ENCODE measurements at regions not wholly inside any gene's neighbourhood (a gene's known extent, or its start where the extent isn't known, plus 50 kb on each side); places are given as distances from the start of the nearest gene placed in this dataset.

- TF ChIP-seq ZNF462 (CRISPR knock-in tag; IDR thresholded peaks at IDR 0.05) (no peak), NANOG (IDR thresholded peaks at IDR 0.05; ENCODE audit: borderline replicate concordance) (no peak)
Observed at GRCh38 chr13:48862572-48862971, 113.1 kb upstream of the FNDC3A start (continued).

GRCh38 chr13:48864100-48864499, 111.6 kb upstream of the FNDC3A start:
- no peak overlapping the region for H2AFZ ChIP-seq
- no peaks in the 10 kb centered on the region for H3K79me2 ChIP-seq (replicated peaks; ENCODE audit: insufficient read depth)
- H3K4me2 ChIP-seq: no peak overlapping the region
- no peaks in the 10 kb centered on the region; the same call in 1 of the 2 replicates for H4K20me1 ChIP-seq (replicated peaks; ENCODE audit: insufficient read depth)
- H3K9me3 Mint-ChIP-seq: no peaks in the 10 kb centered on the region
- H3K36me3 Mint-ChIP-seq (ENCODE audit: low read depth): no peaks in the 10 kb centered on the region
- peaks cover 11% of the 10 kb centered on the region for H3K4me1 Mint-ChIP-seq
- peaks cover 14% of the 10 kb centered on the region for H3K9me2 ChIP-seq (ENCODE audit: insufficient read depth)
- peaks cover 2% of the 10 kb centered on the region for H3K27me3 Mint-ChIP-seq (ENCODE audit: insufficient read depth, low read depth, poor library complexity)
- no peaks in the 10 kb centered on the region for H3K36me3 ChIP-seq (ENCODE audit: insufficient read depth)
- no peaks in the 10 kb centered on the region for H3K27me3 ChIP-seq (ENCODE audit: insufficient read depth)
- no peak overlapping the region for H3K27ac Mint-ChIP-seq
- no peak for ATAC-seq
- H3K4me3 Mint-ChIP-seq: no peak overlapping the region
- no peak overlapping the region for H3K27ac ChIP-seq (ENCODE audit: low read depth)
- no peak for DNase-seq (ENCODE audit: low spot score)
- H3F3A ChIP-seq (replicated peaks; ENCODE audit: low read depth): no peaks in the 10 kb centered on the region
- peaks cover 20% of the 10 kb centered on the region for H3K4me1 ChIP-seq (ENCODE audit: insufficient read depth)
- no peak overlapping the region for H3K4me3 ChIP-seq
- TF ChIP-seq ZNF462 (CRISPR knock-in tag; IDR thresholded peaks at IDR 0.05) (no peak), STAT1 (IDR thresholded peaks at IDR 0.05; ENCODE audit: unreplicated experiment) (no peak), EZH2 (IDR thresholded peaks at IDR 0.05; ENCODE audit: low read depth, unreplicated experiment) (no peak), CTCF (conservative IDR thresholded peaks at IDR 0.05; ENCODE audit: low read depth in 2 of 2) (no peak), ZNF331 (CRISPR knock-in tag; IDR thresholded peaks at IDR 0.05; ENCODE audit: low read depth) (no peak), JUNB (IDR thresholded peaks at IDR 0.05; ENCODE audit: unreplicated experiment) (no peak), EZH2phosphoT487 (IDR thresholded peaks at IDR 0.05; ENCODE audit: unreplicated experiment) (no peak), POLR2AphosphoS5 (IDR thresholded peaks at IDR 0.05; ENCODE audit: low read depth) (no peak)
